Caco-2 (cell line): ENCODE measurements at regions not wholly inside any gene's neighbourhood (a gene's known extent, or its start where the extent isn't known, plus 50 kb on each side); places are given as distances from the start of the nearest gene placed in this dataset.

Source experiments
- BruUV-seq: library from RNA; stranded (reverse); fragments of 400-500 nt; replicated peaks from 2 replicates; lab custom pipeline; 2021; lab: Mats Ljungman, UMichigan
- CTCF ChIA-PET: fragments of 300-600 bp; sonication (Branson Sonifier 250); formaldehyde crosslinking; loops from one replicate; lab custom pipeline; 2022; ENCODE audit warnings: antibody characterized with exemption; lab: Charles Lee
- POLR2A ChIA-PET: fragments of 300-600 bp; sonication (Branson Sonifier 250); formaldehyde crosslinking; loops from one replicate; lab custom pipeline; 2022; ENCODE audit warnings: antibody characterized with exemption; lab: Charles Lee
- DNase-seq, 2 experiments: peaks; one replicate each; pipeline versions ENCODE4 v3.0.0 to v3.0.0-alpha.2; 2020 to 2022
- H3K27me3 ChIP-seq: replicated peaks from 2 replicates; pipeline ENCODE4 v1.6.0; 2011; ENCODE audit warnings: low read length; ENCODE audit not compliant: control insufficient read depth, insufficient read depth
- H3K36me3 ChIP-seq: 2 replicates; pipeline ENCODE4 v1.5.1; 2011; ENCODE audit warnings: low read length; ENCODE audit not compliant: control insufficient read depth, insufficient read depth
- H3K4me1 ChIP-seq: fragments of 250-450 bp; sonication (Bioruptor Pico); 2 replicates; pipeline ENCODE4 v1.5.1; 2020; ENCODE audit warnings: mild to moderate bottlenecking
- H3K4me3 ChIP-seq: 2 replicates; pipeline ENCODE4 v1.5.1; 2011; ENCODE audit warnings: low read depth, mild to moderate bottlenecking, control low read depth, low read length
- H3K9me3 ChIP-seq: fragments of 250-450 bp; sonication (Bioruptor Pico); 2 replicates; pipeline ENCODE4 v1.5.1; 2020; ENCODE audit warnings: mild to moderate bottlenecking, moderate library complexity
- H3K27ac Mint-ChIP-seq: one replicate; pipeline ENCODE4 v1.8.0; 2022; ENCODE audit warnings: mixed read lengths; ENCODE audit not compliant: unreplicated experiment
- H3K27me3 Mint-ChIP-seq: one replicate; pipeline ENCODE4 v1.8.0; 2022; ENCODE audit warnings: mixed read lengths; ENCODE audit not compliant: insufficient read depth, unreplicated experiment
- H3K36me3 Mint-ChIP-seq: one replicate; pipeline ENCODE4 v1.8.0; 2022; ENCODE audit warnings: mild to moderate bottlenecking, mixed read lengths; ENCODE audit not compliant: insufficient read depth, unreplicated experiment
- H3K4me1 Mint-ChIP-seq: one replicate; pipeline ENCODE4 v1.8.0; 2022; ENCODE audit warnings: low read depth, mixed read lengths; ENCODE audit not compliant: unreplicated experiment
- H3K4me3 Mint-ChIP-seq: one replicate; pipeline ENCODE4 v1.8.0; 2022; ENCODE audit warnings: mild to moderate bottlenecking, moderate library complexity, mixed read lengths; ENCODE audit not compliant: unreplicated experiment
- H3K9me3 Mint-ChIP-seq: one replicate; pipeline ENCODE4 v1.8.0; 2022; ENCODE audit warnings: mixed read lengths; ENCODE audit not compliant: unreplicated experiment
- intact Hi-C: fragments of 100-400 bp; cut with micrococcal nuclease; formaldehyde crosslinking; loops from one replicate; pipeline ENCODE4 v1.10.0; 2022; ENCODE audit not compliant: unreplicated experiment
- TF ChIP-seq, protein P1 (sequence below), 2 experiments: fragments of 200-600 bp in 1 of 2; IDR thresholded peaks; 1 replicate in 1 of 2; 2 replicates in 1 of 2; pipeline versions ENCODE4 v1.5.1 to v1.8.0; 2011 to 2022; ENCODE audit warnings: antibody characterized with exemption in 1 of 2, control low read depth in 1 of 2, inconsistent platforms in 1 of 2, low read depth in 1 of 2, low read length in 1 of 2, mild to moderate bottlenecking in 1 of 2, moderate library complexity in 1 of 2; ENCODE audit not compliant: insufficient read depth in 1 of 2, severe bottlenecking in 1 of 2, unreplicated experiment in 1 of 2

DNA sequence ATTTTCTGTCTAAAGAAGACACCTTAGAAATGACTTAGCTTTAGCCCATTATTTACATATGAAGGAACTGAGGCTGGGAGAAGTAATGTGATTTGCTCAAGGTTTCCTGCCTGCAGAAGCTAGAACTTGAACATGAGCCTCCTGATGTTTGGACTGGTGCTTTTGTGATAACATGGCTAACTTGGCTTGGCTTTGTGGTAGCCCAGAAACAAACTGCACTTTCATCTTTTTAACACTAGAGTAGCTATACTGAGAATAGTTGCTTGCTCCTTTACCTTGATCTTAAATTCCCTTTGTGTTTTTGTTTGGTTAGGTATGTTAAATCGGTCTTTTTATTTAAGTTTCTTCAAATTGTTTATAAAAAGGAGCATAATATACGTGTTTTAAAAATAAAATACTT lies 163.5 kb upstream of the MANEA start:
- POLR2A ChIA-PET, result no interaction called here
- Histone ChIP-seq H3K4me3 (no peak overlapping the region), H3K4me1 (no peaks in the 10 kb centered on the region), H3K9me3 (no peaks in the 10 kb centered on the region), H3K27me3 (no peaks in the 10 kb centered on the region), H3K36me3 (no peaks in the 10 kb centered on the region)
- no peaks in the 10 kb centered on the region for H3K36me3 Mint-ChIP-seq
- no peaks in the 10 kb centered on the region for H3K4me1 Mint-ChIP-seq
- no peak overlapping the region for H3K27ac Mint-ChIP-seq
- no TSS peak for BruUV-seq
- H3K9me3 Mint-ChIP-seq, result no peaks in the 10 kb centered on the region
- TF ChIP-seq, protein P1, sequence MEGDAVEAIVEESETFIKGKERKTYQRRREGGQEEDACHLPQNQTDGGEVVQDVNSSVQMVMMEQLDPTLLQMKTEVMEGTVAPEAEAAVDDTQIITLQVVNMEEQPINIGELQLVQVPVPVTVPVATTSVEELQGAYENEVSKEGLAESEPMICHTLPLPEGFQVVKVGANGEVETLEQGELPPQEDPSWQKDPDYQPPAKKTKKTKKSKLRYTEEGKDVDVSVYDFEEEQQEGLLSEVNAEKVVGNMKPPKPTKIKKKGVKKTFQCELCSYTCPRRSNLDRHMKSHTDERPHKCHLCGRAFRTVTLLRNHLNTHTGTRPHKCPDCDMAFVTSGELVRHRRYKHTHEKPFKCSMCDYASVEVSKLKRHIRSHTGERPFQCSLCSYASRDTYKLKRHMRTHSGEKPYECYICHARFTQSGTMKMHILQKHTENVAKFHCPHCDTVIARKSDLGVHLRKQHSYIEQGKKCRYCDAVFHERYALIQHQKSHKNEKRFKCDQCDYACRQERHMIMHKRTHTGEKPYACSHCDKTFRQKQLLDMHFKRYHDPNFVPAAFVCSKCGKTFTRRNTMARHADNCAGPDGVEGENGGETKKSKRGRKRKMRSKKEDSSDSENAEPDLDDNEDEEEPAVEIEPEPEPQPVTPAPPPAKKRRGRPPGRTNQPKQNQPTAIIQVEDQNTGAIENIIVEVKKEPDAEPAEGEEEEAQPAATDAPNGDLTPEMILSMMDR (IDR thresholded peaks at IDR 0.05; ENCODE audit: insufficient read depth in 1 of 2, low read depth in 1 of 2, low read length in 1 of 2, severe bottlenecking in 1 of 2, unreplicated experiment in 1 of 2), result no peak
- intact Hi-C loops, result no loop called here
- DNase-seq, result no peak
- CTCF ChIA-PET, result no interaction called here
- H3K27me3 Mint-ChIP-seq, result no peaks in the 10 kb centered on the region
- no peak overlapping the region for H3K4me3 Mint-ChIP-seq

DNA sequence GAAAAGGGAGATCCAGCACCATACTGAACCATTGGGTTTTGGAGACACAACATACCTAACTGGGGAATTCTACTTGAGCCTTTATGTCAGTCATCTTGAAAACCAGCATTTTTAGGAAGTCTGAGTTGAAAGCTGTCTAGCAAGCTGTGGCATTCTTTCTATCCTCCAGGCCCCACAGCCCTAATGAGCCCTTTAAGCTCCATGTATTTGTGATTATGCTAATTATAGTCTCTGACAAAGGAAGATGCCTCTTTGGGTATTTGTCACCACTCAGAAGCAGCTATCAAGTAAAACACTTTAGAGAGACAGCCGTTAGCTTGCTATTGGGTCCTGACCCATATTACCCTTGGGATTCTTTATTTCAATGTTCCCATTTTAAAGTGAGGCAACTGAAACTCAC lies 159.5 kb upstream of the MANEA start:
- intact Hi-C loops, result no loop called here
- no peaks in the 10 kb centered on the region for H3K4me1 Mint-ChIP-seq
- no peaks in the 10 kb centered on the region for H3K36me3 ChIP-seq
- ChIA-PET POLR2A (no interaction called here), CTCF (no interaction called here)
- no peaks in the 10 kb centered on the region for H3K36me3 Mint-ChIP-seq
- no peaks in the 10 kb centered on the region for H3K4me1 ChIP-seq
- no TSS peak for BruUV-seq
- no peak overlapping the region for H3K4me3 Mint-ChIP-seq
- H3K9me3 ChIP-seq, result no peaks in the 10 kb centered on the region
- DNase-seq, result no peak
- no peak overlapping the region for H3K4me3 ChIP-seq
- H3K9me3 Mint-ChIP-seq, result peaks cover 13% of the 10 kb centered on the region
- TF ChIP-seq, protein P1 (IDR thresholded peaks at IDR 0.05; ENCODE audit: insufficient read depth in 1 of 2, low read depth in 1 of 2, low read length in 1 of 2, severe bottlenecking in 1 of 2, unreplicated experiment in 1 of 2), result no peak
- H3K27me3 Mint-ChIP-seq, result no peaks in the 10 kb centered on the region
- no peak overlapping the region for H3K27ac Mint-ChIP-seq
- no peaks in the 10 kb centered on the region for H3K27me3 ChIP-seq

DNA sequence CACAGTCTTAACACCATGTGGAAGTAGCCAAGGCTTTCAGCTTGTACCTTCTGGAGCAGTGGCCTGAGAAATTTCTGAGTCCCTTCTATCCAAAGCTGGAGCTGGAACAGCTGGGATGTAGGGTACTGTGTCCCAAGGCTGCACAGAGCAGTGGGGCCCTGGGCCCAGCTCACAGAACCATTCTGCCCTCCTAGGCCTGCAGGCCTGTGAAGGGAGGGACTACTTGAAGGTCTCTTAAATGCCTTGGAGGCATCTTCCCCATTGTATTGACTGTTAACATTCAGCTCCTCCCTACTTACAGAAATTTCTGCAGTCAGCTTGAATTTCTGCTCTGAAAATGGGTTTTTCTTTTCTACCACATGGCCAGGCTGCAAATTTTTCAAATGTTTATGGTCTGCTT lies 156.5 kb upstream of the MANEA start:
- H3K4me3 ChIP-seq, result no peak overlapping the region
- H3K27me3 ChIP-seq, result no peaks in the 10 kb centered on the region
- Mint-ChIP-seq H3K4me3 (no peak overlapping the region), H3K9me3 (peaks cover 13% of the 10 kb centered on the region), H3K27me3 (no peaks in the 10 kb centered on the region), H3K36me3 (no peaks in the 10 kb centered on the region), H3K4me1 (no peaks in the 10 kb centered on the region), H3K27ac (no peak overlapping the region)
- POLR2A ChIA-PET, result no interaction called here
- H3K9me3 ChIP-seq, result no peaks in the 10 kb centered on the region
- CTCF ChIA-PET, result no interaction called here
- no peaks in the 10 kb centered on the region for H3K4me1 ChIP-seq
- DNase-seq, result no peak
- TF ChIP-seq, protein P1 (IDR thresholded peaks at IDR 0.05; ENCODE audit: insufficient read depth in 1 of 2, low read depth in 1 of 2, low read length in 1 of 2, severe bottlenecking in 1 of 2, unreplicated experiment in 1 of 2), result no peak
- H3K36me3 ChIP-seq, result no peaks in the 10 kb centered on the region
- intact Hi-C loops, result no loop called here
- no TSS peak for BruUV-seq
